HUES6 (cell line): ENCODE measurements at regions not wholly inside any gene's neighbourhood (a gene's known extent, or its start where the extent isn't known, plus 50 kb on each side); places are given as distances from the start of the nearest gene placed in this dataset.

Source experiments
- H3K27ac ChIP-seq: 2 replicates; pipeline ENCODE4 v1.7.0; 2013; ENCODE audit warnings: low read depth, mild to moderate bottlenecking, low read length, inconsistent platforms
- H3K27me3 ChIP-seq: 2 replicates; pipeline ENCODE4 v1.6.1; 2013; ENCODE audit warnings: low read length; ENCODE audit not compliant: control insufficient read depth, insufficient read depth
- H3K36me3 ChIP-seq: 2 replicates; pipeline ENCODE4 v1.6.1; 2013; ENCODE audit warnings: low read length; ENCODE audit not compliant: control insufficient read depth, insufficient read depth
- H3K4me1 ChIP-seq: 2 replicates; pipeline ENCODE4 v1.6.1; 2013; ENCODE audit warnings: low read length; ENCODE audit not compliant: control insufficient read depth, insufficient read depth
- H3K4me3 ChIP-seq: 2 replicates; pipeline ENCODE4 v1.5.1; 2013; ENCODE audit warnings: low read depth, low read length
- H3K9ac ChIP-seq: one replicate; pipeline ENCODE4 v1.6.1; 2013; ENCODE audit warnings: mild to moderate bottlenecking, low read length
- H3K9me3 ChIP-seq: 2 replicates; pipeline ENCODE4 v1.6.1; 2013; ENCODE audit warnings: low read depth, low read length; ENCODE audit not compliant: control insufficient read depth, insufficient read depth

DNA sequence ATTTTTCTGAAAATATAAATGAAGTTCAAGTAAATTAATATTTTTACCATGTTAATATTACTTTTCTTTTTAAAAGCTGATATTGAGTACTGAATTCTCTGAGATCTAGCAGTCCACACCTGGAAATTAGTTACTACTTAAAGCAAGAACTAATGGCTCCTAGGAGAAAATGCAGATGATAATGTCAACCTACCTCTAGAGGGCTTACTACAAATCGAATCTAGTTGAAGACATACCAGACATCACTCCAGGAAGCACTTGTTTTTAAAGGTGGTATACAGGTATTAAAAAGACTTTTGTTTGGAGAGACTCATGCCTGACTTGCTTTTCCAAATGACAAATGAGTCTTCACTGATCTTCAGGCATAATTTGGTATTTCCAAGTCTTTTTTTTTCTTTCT is 516.4 kb upstream of the BOD1L1 start:
- H3K27ac ChIP-seq: no peak overlapping the region
- H3K4me1 ChIP-seq: no peaks in the 10 kb centered on the region
- H3K36me3 ChIP-seq: no peaks in the 10 kb centered on the region
- no peak overlapping the region for H3K9ac ChIP-seq
- no peaks in the 10 kb centered on the region for H3K27me3 ChIP-seq
- 0 out of 2 replicates have a peak, but pooled peaks cover 4% of the 10 kb centered on the region for H3K9me3 ChIP-seq
- no peak overlapping the region for H3K4me3 ChIP-seq

DNA sequence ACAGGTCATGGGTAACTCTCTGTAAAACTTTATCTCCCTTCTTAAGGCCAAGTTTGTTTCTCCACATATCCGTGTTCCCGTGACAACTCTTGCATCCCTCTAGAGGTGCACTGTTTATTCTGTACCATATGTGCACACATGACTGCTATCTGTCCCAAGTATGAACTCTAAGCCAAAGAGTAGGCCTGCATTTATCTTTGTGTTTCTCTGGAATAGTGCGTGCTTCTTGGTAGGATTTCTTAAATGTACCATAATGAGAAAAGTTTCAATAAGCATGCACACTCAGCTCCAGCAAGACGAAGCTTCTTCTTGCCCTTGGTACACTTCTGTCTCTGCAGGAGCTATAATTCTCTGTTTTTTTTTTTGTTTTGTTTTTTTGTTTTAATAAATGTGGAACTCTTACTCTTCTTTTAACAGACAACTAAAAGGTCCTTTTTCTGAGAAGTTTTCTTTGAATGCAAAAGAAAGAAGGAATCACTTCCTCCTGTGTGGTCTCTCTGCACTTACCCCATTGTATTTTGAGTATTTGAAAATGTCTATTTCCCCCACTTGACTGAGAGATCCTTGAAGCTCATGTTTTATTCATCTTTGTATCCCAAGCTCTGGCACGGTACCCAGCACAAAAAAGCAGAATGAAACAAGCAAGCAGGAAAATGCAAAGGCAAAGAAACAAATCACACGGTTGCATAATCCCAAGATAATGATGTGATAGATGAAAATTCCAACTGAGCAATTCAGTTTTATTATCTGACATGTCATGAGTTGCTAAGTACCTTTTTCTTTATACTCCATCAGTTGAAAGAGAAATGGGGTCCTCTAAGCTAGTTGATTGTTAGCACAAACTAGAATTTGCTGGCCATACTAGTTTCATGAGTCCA is 521.9 kb upstream of the BOD1L1 start:
- no peak overlapping the region for H3K4me3 ChIP-seq
- H3K9me3 ChIP-seq: no peaks in the 10 kb centered on the region
- no peak overlapping the region for H3K9ac ChIP-seq
- no peak overlapping the region for H3K27ac ChIP-seq
- H3K27me3 ChIP-seq: no peaks in the 10 kb centered on the region
- H3K36me3 ChIP-seq: no peaks in the 10 kb centered on the region
- H3K4me1 ChIP-seq: no peaks in the 10 kb centered on the region

DNA sequence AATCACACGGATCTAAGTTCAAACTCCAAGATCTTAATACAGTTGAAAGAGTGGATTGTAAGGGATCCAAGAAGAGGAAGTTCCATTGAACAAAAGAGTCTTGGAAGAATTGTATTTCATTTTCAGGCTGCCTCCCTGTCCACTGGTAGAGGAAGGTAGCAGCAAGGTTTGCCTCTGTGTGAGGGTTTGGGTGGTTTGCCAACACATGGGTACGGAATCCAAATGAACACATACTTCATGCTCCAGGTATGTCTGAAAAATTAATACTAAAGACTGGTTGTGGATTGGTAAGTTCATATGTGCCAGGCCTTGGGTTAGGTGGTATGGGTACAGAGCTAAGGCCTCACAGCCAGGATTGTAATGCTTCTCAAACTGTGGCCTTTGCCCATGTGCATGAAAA is 523.6 kb upstream of the BOD1L1 start:
- Histone ChIP-seq H3K4me3 (no peak overlapping the region), H3K36me3 (no peaks in the 10 kb centered on the region), H3K9ac (no peak overlapping the region), H3K4me1 (no peaks in the 10 kb centered on the region), H3K27me3 (no peaks in the 10 kb centered on the region), H3K9me3 (no peaks in the 10 kb centered on the region), H3K27ac (no peak overlapping the region)

DNA sequence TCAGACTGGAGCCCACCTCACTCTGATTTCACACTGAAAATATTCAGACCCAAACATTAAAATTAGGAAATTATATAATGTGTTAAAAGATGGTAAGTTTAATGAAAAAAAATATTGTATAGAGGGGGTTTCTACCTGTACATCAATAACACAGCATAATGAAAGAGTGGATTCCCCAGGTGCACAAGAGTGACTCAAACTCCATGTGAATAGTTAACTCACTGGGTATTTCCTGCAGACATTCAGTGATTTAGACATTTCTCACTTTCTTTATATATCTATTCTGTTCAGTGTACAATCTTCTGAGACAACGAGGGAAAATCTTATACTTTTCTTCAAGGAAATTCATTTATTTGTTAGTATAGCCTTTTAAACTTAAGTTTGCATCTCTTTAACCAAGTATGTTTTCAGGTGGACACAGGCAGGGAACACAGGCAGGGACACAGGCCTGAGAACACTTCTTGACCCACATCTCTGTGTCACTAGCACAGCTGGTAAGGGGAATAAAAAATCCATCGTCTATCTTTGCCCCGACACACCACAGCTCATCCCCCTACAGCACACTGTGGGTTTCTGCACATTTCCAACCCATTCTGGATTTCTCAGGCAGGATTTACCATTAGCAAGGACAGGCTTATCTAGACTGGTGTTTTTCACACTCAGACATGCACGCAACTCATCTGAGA is 525.5 kb upstream of the BOD1L1 start:
- no peaks in the 10 kb centered on the region for H3K36me3 ChIP-seq
- no peaks in the 10 kb centered on the region for H3K4me1 ChIP-seq
- no peaks in the 10 kb centered on the region for H3K9me3 ChIP-seq
- no peak overlapping the region for H3K27ac ChIP-seq
- H3K4me3 ChIP-seq: no peak overlapping the region
- H3K27me3 ChIP-seq: no peaks in the 10 kb centered on the region
- no peak overlapping the region for H3K9ac ChIP-seq

DNA sequence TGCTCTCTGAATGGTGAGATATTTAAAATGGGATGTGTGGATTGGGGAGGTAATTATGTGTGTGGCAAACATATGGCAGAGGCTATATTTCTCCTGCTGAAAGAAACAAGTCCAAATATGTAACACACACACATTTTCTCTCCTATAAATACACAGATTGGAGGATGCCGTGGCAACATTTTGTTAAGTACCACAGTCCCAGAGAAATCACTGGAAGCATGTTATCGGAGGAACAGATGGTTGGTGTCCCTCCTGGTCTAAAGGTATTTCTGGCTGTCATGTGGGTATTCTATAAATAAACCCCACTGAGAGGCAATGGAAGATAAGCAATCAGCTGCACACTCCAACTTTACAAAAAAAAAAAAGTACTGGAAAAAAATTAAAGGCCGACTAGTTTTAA is 528.3 kb upstream of the BOD1L1 start:
- Histone ChIP-seq H3K9me3 (no peaks in the 10 kb centered on the region), H3K4me3 (no peak overlapping the region), H3K9ac (no peak overlapping the region), H3K4me1 (no peaks in the 10 kb centered on the region), H3K27me3 (no peaks in the 10 kb centered on the region), H3K36me3 (no peaks in the 10 kb centered on the region), H3K27ac (no peak overlapping the region)

DNA sequence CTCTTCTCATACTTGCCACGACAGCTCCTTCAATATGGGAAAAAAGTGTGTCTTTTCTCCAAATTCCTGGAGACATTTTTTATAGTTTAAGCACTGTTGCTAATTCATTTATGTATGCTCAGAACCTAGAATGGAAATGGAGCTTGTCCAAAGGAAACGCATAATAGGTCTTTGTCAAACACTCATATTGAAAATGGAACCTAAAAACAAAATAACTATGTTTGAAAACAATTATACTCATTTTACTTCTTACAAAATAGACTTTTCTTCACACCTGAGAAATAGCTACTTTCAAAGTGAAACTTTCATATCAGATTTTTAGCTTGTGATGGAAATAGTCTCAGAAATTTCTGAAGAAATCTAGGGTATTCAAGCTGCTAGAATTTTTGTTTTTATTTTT is 529.7 kb upstream of the BOD1L1 start:
- Histone ChIP-seq H3K9me3 (no peaks in the 10 kb centered on the region), H3K4me3 (no peak overlapping the region), H3K4me1 (no peaks in the 10 kb centered on the region), H3K36me3 (no peaks in the 10 kb centered on the region), H3K9ac (no peak overlapping the region), H3K27ac (no peak overlapping the region), H3K27me3 (no peaks in the 10 kb centered on the region)

DNA sequence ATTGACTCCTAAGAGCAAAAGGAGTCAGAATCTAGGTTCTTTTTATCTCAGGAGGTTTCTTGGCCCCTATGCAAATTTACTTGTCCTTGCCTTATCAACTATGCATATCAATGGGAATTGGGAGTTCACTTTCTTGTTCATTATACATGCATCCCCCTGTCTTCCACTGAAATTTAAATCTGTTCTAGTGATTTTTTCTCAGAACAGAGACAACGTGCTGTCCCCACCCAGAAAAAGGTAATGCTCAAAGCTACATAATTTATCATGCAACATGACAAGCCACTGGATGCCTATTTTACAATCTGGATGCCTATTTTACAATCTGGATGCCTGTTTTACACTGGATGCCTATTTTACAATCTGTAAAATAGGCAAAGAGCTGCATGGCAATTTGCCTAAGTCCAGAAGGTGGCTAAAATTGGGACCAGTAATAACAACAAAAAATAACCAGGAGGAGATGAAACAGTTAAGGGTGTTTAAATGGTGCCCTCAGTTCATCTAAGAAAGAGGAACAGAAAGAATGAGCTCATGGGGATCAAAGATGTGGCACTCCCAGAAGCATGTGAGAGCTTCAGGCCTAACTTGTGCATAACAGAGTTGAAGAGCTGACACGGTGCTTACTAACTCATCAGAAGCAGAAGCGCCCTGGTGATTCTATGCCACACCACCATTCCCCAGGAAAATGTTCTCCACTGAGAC is 537.8 kb upstream of the BOD1L1 start:
- no peak overlapping the region for H3K9ac ChIP-seq
- H3K27me3 ChIP-seq: no peaks in the 10 kb centered on the region
- no peak overlapping the region for H3K27ac ChIP-seq

DNA sequence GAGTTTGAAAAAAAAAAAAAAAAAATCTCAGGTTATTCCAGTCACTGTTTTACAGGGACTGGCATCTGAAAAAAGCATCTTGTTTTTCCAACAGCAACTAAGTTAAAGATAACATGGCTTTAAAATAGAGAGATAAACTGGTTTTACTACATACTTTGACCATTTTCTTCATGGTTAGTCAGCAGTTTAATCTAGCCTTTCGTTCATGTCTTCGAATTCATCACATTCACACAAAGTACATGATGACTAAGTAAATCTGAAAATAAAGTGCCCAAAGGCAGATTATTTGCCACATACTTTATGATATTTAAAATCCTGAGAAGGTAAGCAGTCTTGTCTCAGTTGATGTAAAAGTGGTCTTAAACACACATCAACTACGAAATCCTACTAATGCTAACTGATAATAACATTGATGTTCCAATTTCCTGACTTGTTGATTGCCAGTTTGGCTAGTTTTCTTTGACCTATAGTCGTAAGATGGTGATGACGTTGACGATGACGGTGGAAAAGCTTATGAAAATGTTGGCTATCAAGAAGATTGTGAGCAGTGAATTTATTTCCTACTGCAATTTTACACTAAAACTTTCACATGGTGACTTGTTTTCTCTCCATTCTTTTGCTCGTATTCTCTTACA is 540.5 kb upstream of the BOD1L1 start:
- Histone ChIP-seq H3K27ac (peak overlapping the region; percentile 1; the same call in 1 of the 2 replicates), H3K9me3 (no peaks in the 10 kb centered on the region), H3K27me3 (no peaks in the 10 kb centered on the region), H3K36me3 (no peaks in the 10 kb centered on the region), H3K4me3 (no peak overlapping the region), H3K9ac (no peak overlapping the region), H3K4me1 (peaks cover 27% of the 10 kb centered on the region)

More for the DNA sequence above, 537.8 kb upstream of the BOD1L1 start:
- Histone ChIP-seq H3K4me3 (no peak overlapping the region), H3K36me3 (no peaks in the 10 kb centered on the region), H3K4me1 (peaks cover 24% of the 10 kb centered on the region), H3K9me3 (no peaks in the 10 kb centered on the region)

DNA sequence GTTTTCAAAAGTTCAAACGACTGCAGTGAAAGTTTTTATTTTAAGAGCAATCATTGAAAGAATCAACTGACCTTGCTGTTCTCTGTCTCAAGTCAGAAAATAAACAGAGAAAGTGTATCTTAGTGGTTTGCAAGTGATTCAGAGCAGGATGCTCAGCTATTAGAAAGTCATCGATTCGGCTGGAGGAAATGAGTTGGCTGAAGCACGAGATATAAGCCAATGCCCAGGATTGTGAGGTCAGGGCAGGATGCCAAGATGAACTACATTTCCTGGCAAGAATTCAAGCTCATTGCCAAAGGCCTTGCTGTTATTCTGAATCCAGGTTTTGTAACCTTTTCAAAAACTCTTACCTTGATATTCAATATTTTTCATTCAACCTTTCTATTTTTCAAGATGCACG is 541.4 kb upstream of the BOD1L1 start:
- no peaks in the 10 kb centered on the region for H3K9me3 ChIP-seq
- no peak overlapping the region for H3K9ac ChIP-seq
- no peaks in the 10 kb centered on the region for H3K36me3 ChIP-seq
- peaks cover 27% of the 10 kb centered on the region for H3K4me1 ChIP-seq
- no peak overlapping the region for H3K4me3 ChIP-seq
- no peaks in the 10 kb centered on the region for H3K27me3 ChIP-seq
- H3K27ac ChIP-seq: peak overlapping the region; percentile 96

DNA sequence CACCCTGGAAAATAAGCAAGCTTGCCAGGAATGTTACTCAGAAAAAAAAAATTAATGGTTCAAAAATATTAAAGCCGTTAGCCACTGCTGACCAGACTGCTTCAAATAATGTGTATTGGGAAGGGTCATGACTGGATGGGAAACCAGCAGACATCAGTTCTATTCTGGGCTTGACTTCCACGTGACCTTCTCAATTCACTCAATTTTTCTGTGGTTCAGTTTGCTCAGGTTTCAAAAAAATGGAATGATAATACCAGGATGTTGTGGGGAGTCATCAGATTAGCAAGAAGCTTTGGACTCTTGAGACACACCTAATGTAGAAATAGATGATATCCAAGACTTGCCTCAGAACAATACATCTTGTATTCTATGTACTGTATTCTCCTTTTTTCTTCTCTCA is 541.9 kb upstream of the BOD1L1 start:
- Histone ChIP-seq H3K9ac (peak overlapping the region; percentile 61), H3K27ac (peak overlapping the region; percentile 96), H3K27me3 (no peaks in the 10 kb centered on the region), H3K4me3 (no peak overlapping the region), H3K9me3 (no peaks in the 10 kb centered on the region), H3K36me3 (no peaks in the 10 kb centered on the region), H3K4me1 (peaks cover 27% of the 10 kb centered on the region)
